ENCODE measurements at regions not wholly inside any gene's neighbourhood (a gene's known extent, or its start where the extent isn't known, plus 50 kb on each side); places are given as distances from the start of the nearest gene placed in this dataset.
"Not testable (repeated sequence)": the region's sequence is repeated elsewhere in the genome, so short reads cannot be mapped to it uniquely, and the experiment has no call there.

- no peak for DNase-seq
Measured at GRCh38 chr9:106451223-106451622, 411.7 kb upstream of the ZNF462 start.

- DNase-seq, result no peak
Measured at GRCh38 chr9:106456581-106456980, 406.4 kb upstream of the ZNF462 start.

- no peak for DNase-seq
Measured at GRCh38 chr9:106467113-106467864, 395.7 kb upstream of the ZNF462 start.

GRCh38 chr9:106467865-106468164 is 395.2 kb upstream of the ZNF462 start:
- no peak for DNase-seq

DNA sequence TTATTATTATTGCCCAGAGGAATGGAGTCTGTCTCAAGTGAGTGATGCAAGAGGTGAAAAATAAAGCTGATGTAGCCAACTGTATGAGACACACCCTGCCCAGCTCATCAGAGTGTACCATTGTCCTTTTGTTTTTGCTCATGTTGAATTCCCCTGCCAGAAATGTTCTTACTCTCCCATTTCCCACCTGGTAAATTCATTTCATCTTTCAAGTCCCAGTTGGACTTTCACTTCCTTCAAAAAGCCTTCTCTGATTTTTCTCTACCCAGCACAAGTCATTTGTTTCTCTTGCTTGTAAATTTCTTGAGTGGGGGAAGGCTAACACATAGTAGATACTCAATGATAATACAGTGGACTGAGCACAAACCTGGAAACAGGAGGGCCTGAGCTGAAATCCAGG is 394.5 kb upstream of the ZNF462 start:
- DNase-seq, result no peak

DNA sequence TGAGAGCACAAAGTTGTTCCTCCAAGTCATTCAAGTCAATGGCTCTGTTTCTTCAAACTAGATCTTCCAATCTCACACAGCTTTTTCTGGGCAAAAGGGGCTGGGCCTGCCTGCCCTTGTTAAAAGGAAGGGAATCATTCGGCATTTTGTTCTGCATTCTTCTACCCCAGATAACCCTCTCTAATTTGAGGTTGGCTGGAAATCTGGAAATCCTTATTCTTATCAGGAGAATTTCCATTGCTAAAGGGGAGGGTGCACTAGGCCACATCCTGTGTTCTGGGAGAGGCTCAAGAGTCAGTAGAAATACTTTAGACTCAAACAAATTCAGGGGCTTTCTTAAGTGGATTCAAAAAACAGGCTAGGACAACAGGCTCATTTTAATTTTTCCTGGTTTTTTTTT is 384.7 kb upstream of the ZNF462 start:
- no peak for DNase-seq

- no peak for DNase-seq
Measured at GRCh38 chr9:106478727-106479126, 384.2 kb upstream of the ZNF462 start.

GRCh38 chr9:106479679-106480078 is 383.3 kb upstream of the ZNF462 start:
- no peak for DNase-seq

- no peak for DNase-seq
Measured at GRCh38 chr9:106481013-106481609, 381.9 kb upstream of the ZNF462 start.

DNA sequence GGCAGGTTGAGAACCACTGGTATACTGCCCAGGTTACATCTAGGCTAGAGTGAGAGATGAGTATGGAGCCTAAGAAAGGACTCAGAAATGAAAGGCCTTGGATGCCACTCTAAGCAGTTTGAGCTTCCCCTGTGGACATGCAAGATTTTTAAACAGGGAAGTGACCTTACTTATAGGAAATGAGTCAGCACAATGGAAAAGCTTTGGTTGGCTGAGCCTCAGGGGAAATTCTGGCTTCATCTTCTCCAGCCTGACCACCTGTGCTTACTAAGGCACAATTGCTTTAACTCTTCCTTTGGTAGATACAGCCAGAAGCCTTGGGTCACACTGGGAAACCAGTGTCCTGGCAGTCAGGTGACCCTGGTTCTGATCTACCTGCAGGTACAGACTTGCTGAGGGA is 380.2 kb upstream of the ZNF462 start:
- DNase-seq, result no peak

- DNase-seq, result no peak
Measured at GRCh38 chr9:106486685-106487084, 376.3 kb upstream of the ZNF462 start.

- no peak for DNase-seq
Measured at GRCh38 chr9:106487266-106487665, 375.7 kb upstream of the ZNF462 start.

GRCh38 chr9:106492126-106492525 is 370.8 kb upstream of the ZNF462 start:
- not testable (repeated sequence) for DNase-seq

DNA sequence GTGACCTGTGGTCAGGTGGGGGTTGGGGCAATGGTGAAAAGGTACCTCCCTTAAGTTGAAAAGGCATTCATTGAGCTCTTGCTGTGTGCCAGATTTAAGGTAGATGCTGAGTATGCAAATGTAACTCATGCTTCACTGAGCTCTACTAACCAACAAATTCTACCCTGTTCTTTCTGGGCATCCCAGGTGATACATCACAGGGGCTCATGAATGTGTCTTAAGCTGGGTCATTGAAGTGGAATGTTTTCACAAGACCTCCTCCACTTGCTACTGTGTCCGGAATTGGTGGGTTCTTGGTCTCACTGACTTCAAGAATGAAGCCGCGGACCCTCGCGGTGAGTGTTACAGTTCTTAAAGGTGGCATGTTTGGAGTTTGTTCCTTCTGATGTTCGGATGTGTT is 362.8 kb upstream of the ZNF462 start:
- DNase-seq, result no peak

- not testable (repeated sequence) for DNase-seq
Measured at GRCh38 chr9:106501210-106501609, 361.8 kb upstream of the ZNF462 start.

GRCh38 chr9:106502930-106503329 is 360.0 kb upstream of the ZNF462 start:
- DNase-seq, result no peak

GRCh38 chr9:106503759-106504158 is 359.2 kb upstream of the ZNF462 start:
- no peak for DNase-seq

- no peak for DNase-seq
Measured at GRCh38 chr9:106526716-106527204, 336.2 kb upstream of the ZNF462 start.

GRCh38 chr9:106528158-106528557 is 334.8 kb upstream of the ZNF462 start:
- DNase-seq, result no peak

- no peak for DNase-seq
Measured at GRCh38 chr9:106529616-106530015, 333.4 kb upstream of the ZNF462 start.

GRCh38 chr9:106531491-106531890 is 331.5 kb upstream of the ZNF462 start:
- DNase-seq, result no peak

- DNase-seq, result no peak
Measured at GRCh38 chr9:106532306-106533015, 330.5 kb upstream of the ZNF462 start.

- DNase-seq, result no peak
Measured at GRCh38 chr9:106534800-106535199, 328.2 kb upstream of the ZNF462 start.

DNA sequence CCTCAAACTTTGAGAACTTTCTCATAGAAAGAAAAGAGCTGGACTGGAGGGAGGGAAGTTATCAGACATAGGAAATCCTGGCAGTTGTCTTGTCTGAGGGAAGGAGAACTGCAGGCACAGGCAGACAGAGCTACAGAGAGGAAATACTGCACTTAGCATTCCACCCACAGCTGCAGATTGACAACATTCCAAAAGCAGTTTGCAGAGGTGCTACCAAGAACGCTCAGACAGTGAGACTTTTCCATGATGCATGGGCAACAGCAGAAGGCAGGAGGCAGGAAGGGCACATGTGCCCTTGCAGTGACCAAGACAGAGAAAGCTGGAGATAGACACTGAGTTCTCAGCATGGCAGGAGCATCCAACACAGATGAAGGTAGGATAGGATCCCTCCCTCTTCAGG is 327.5 kb upstream of the ZNF462 start:
- no peak for DNase-seq
